ENCODE measurements at regions not wholly inside any gene's neighbourhood (a gene's known extent, or its start where the extent isn't known, plus 50 kb on each side); places are given as distances from the start of the nearest gene placed in this dataset.

- TF ChIP-seq ARNT (IDR thresholded peaks at IDR 0.05) (no peak), ZNF384 (IDR thresholded peaks at IDR 0.05) (no peak), SP1 (IDR thresholded peaks at IDR 0.05) (no peak)
These were observed 233.9 kb upstream of the SNX7 start for GRCh38 chr1:98427664-98428063.
